ENCODE measurements at regions not wholly inside any gene's neighbourhood (a gene's known extent, or its start where the extent isn't known, plus 50 kb on each side); places are given as distances from the start of the nearest gene placed in this dataset.

DNA sequence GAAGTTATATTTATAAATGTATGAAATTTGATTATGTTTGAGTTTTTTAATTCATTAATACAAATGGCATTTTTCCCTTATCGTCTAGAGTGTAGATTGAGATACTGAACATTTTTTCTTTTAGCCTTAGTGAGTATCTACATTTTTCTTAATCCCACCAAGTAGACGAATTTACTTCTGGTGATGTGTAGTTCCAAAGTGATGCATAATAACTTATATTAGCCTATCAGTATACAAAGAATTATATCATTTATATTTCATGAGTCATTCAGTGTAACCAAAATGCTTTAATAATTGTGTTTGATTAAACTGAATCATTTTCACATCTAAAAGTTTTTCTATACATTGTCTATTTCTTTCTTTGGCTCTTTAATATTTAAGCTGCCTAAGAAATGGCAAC lies 745.6 kb upstream of the LUZP2 start:
- TF ChIP-seq POLR2A (IDR thresholded peaks at IDR 0.05), result no peak
- TF ChIP-seq, protein P1, sequence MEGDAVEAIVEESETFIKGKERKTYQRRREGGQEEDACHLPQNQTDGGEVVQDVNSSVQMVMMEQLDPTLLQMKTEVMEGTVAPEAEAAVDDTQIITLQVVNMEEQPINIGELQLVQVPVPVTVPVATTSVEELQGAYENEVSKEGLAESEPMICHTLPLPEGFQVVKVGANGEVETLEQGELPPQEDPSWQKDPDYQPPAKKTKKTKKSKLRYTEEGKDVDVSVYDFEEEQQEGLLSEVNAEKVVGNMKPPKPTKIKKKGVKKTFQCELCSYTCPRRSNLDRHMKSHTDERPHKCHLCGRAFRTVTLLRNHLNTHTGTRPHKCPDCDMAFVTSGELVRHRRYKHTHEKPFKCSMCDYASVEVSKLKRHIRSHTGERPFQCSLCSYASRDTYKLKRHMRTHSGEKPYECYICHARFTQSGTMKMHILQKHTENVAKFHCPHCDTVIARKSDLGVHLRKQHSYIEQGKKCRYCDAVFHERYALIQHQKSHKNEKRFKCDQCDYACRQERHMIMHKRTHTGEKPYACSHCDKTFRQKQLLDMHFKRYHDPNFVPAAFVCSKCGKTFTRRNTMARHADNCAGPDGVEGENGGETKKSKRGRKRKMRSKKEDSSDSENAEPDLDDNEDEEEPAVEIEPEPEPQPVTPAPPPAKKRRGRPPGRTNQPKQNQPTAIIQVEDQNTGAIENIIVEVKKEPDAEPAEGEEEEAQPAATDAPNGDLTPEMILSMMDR (IDR thresholded peaks at IDR 0.05 in 4 of 5, conservative IDR thresholded peaks at IDR 0.05 in 1 of 5), result no peak
